Suprapubic skin (tissue), 3 donors: ENCODE measurements at regions not wholly inside any gene's neighbourhood (a gene's known extent, or its start where the extent isn't known, plus 50 kb on each side); places are given as distances from the start of the nearest gene placed in this dataset.

Experiments
- POLR2AphosphoS5 ChIP-seq, 3 donors: sonication (generic); formaldehyde crosslinking; IDR thresholded peaks; one replicate each; pipeline ENCODE4 v1.6.1; 2017; ENCODE audit warnings: antibody characterized with exemption in 3 of 3
- TF ChIP-seq, protein P1 (sequence below), 2 donors: fragments of 200-600 bp in 1 of 2; fragments of 450-650 bp in 1 of 2; sonication (generic) in 1 of 2; IDR thresholded peaks; one replicate each; pipeline ENCODE4 v1.5.1; 2016 to 2019; ENCODE audit warnings: antibody characterized with exemption in 2 of 2, mild to moderate bottlenecking in 1 of 2, moderate library complexity in 1 of 2

- TF ChIP-seq, protein P1, sequence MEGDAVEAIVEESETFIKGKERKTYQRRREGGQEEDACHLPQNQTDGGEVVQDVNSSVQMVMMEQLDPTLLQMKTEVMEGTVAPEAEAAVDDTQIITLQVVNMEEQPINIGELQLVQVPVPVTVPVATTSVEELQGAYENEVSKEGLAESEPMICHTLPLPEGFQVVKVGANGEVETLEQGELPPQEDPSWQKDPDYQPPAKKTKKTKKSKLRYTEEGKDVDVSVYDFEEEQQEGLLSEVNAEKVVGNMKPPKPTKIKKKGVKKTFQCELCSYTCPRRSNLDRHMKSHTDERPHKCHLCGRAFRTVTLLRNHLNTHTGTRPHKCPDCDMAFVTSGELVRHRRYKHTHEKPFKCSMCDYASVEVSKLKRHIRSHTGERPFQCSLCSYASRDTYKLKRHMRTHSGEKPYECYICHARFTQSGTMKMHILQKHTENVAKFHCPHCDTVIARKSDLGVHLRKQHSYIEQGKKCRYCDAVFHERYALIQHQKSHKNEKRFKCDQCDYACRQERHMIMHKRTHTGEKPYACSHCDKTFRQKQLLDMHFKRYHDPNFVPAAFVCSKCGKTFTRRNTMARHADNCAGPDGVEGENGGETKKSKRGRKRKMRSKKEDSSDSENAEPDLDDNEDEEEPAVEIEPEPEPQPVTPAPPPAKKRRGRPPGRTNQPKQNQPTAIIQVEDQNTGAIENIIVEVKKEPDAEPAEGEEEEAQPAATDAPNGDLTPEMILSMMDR (IDR thresholded peaks at IDR 0.05), result no peak
- no peak for TF ChIP-seq POLR2AphosphoS5 (IDR thresholded peaks at IDR 0.05)
Measured at GRCh38 chr17:72523491-72523890, 402.7 kb downstream of the SOX9 start.
